K562 (cell line): ENCODE measurements at regions not wholly inside any gene's neighbourhood (a gene's known extent, or its start where the extent isn't known, plus 50 kb on each side); places are given as distances from the start of the nearest gene placed in this dataset.

Experiments
- ATAC-seq: fragments of 200-7000 bp; cut with Tn5 transposase; 3 replicates; pipeline ENCODE4 v1.9.1; 2020; ENCODE audit warnings: moderate library complexity
- BruUV-seq: library from RNA; stranded (reverse); fragments of 400-500 nt; replicated peaks from 2 replicates; lab custom pipeline; 2021; lab: Mats Ljungman, UMichigan
- CTCF ChIA-PET: fragments of 300-600 bp; formaldehyde crosslinking; extraction: SDS; loops from one replicate; lab custom pipeline; 2021; ENCODE audit warnings: low intra/inter-chr PET ratio; lab: Yijun Ruan, JAX
- POLR2A ChIA-PET: fragments of 300-600, 350-650 bp; sonication (Branson Sonifier 250); formaldehyde crosslinking; extraction: SDS; loops from one replicate; lab custom pipeline; 2021; ENCODE audit warnings: antibody characterized with exemption, inconsistent platforms; lab: Yijun Ruan, JAX
- DNase-seq, 4 experiments: peaks; one replicate each; pipeline versions ENCODE4 v3.0.0 to v3.0.0-alpha.2; 2011 to 2018; ENCODE audit warnings: low spot score in 3 of 4, mixed read lengths in 3 of 4; ENCODE audit errors: extremely low read depth in 1 of 4
- FAIRE-seq: peaks from 2 replicates; lab custom pipeline; 2011; peaks lifted over from hg19 to GRCh38; lab: Jason Lieb, UNC
- H2AFZ ChIP-seq: 2 replicates; pipeline ENCODE4 v1.6.0; 2011; ENCODE audit warnings: low read depth, low read length, control low read depth, inconsistent platforms
- H3K27ac ChIP-seq: fragments of 200-600 bp; 3 replicates; pipeline ENCODE4 v1.8.0; 2011; ENCODE audit warnings: low read depth, mild to moderate bottlenecking, control low read depth, inconsistent platforms, low read length, moderate library complexity, mixed read lengths; ENCODE audit errors: extremely low read depth
- H3K27me3 ChIP-seq, 2 experiments: fragments of 300-600 bp in 1 of 2; 2 replicates in 1 of 2; 3 replicates in 1 of 2; pipeline versions ENCODE4 v1.6.0 to v1.8.0; 2011; ENCODE audit warnings: inconsistent platforms in 2 of 2, low read length in 2 of 2, mild to moderate bottlenecking in 1 of 2, mixed read lengths in 1 of 2, moderate library complexity in 1 of 2; ENCODE audit not compliant: control insufficient read depth in 2 of 2, insufficient read depth in 2 of 2
- H3K36me3 ChIP-seq: fragments of 300-600 bp; 3 replicates; pipeline ENCODE4 v1.8.0; 2011; ENCODE audit warnings: mild to moderate bottlenecking, low read length, inconsistent platforms; ENCODE audit not compliant: control insufficient read depth, insufficient read depth
- H3K4me1 ChIP-seq, 2 experiments: fragments of 200-600 bp in 1 of 2; replicated peaks in 1 of 2; 2 replicates in 1 of 2; 3 replicates in 1 of 2; pipeline versions ENCODE4 v1.5.1 to v1.8.0; 2011; ENCODE audit warnings: inconsistent platforms in 2 of 2, low read length in 2 of 2, mild to moderate bottlenecking in 1 of 2, mixed read lengths in 1 of 2, moderate library complexity in 1 of 2; ENCODE audit not compliant: control insufficient read depth in 2 of 2, insufficient read depth in 2 of 2
- H3K4me2 ChIP-seq: 2 replicates; pipeline ENCODE4 v1.6.1; 2011; ENCODE audit warnings: low read length, control low read depth, inconsistent platforms, mixed read lengths; ENCODE audit not compliant: insufficient read depth
- H3K4me3 ChIP-seq: fragments of 200-600 bp; sonication (generic), shearing (Covaris generic); 2 replicates; pipeline ENCODE4 v1.5.1; 2016; ENCODE audit warnings: control low read depth, inconsistent platforms
- H3K79me2 ChIP-seq: fragments of 200-600 bp; 3 replicates; pipeline ENCODE4 v1.8.0; 2011; ENCODE audit warnings: low read length, inconsistent platforms; ENCODE audit not compliant: control insufficient read depth, insufficient read depth
- H3K9ac ChIP-seq, 2 experiments: 2 replicates each; pipeline versions ENCODE4 v1.6.0 to v1.6.1; 2011; ENCODE audit warnings: low read depth in 2 of 2, low read length in 2 of 2, control low read depth in 1 of 2, inconsistent platforms in 1 of 2, mild to moderate bottlenecking in 1 of 2, mixed read lengths in 1 of 2; ENCODE audit not compliant: insufficient read depth in 1 of 2
- H3K9me1 ChIP-seq: one replicate; pipeline ENCODE4 v1.6.0; 2011; ENCODE audit warnings: inconsistent platforms, mild to moderate bottlenecking, low read length, moderate library complexity; ENCODE audit not compliant: control insufficient read depth, insufficient read depth
- H3K9me3 ChIP-seq: replicated peaks from 2 replicates; pipeline ENCODE4 v1.5.1; 2011; ENCODE audit warnings: low read depth, low read length, inconsistent platforms; ENCODE audit not compliant: control insufficient read depth, insufficient read depth
- H4K20me1 ChIP-seq: replicated peaks from 2 replicates; pipeline ENCODE4 v1.6.1; 2011; ENCODE audit warnings: low read length, inconsistent platforms, mixed read lengths; ENCODE audit not compliant: control insufficient read depth, insufficient read depth
- CBX3 ChIP-seq, 2 experiments: IDR thresholded peaks; 1 replicate in 1 of 2; 2 replicates in 1 of 2; pipeline ENCODE4 v1.6.1; 2012; ENCODE audit warnings: inconsistent platforms in 2 of 2, low read length in 2 of 2, borderline replicate concordance in 1 of 2, control low read depth in 1 of 2
- CREB1 ChIP-seq, 2 experiments: sonication (generic) in 1 of 2; formaldehyde crosslinking in 1 of 2; IDR thresholded peaks; 2 replicates each; pipeline versions ENCODE4 v1.6.1 to v1.8.0; 2012 to 2022; ENCODE audit warnings: inconsistent platforms in 1 of 2, mild to moderate bottlenecking in 1 of 2, missing genetic modification reagents in 1 of 2, moderate library complexity in 1 of 2
- FOXP1 ChIP-seq: sonication (generic); formaldehyde crosslinking; IDR thresholded peaks from 2 replicates; pipeline ENCODE4 v1.8.0; 2022; ENCODE audit warnings: mild to moderate bottlenecking, missing genetic modification reagents
- GABPB2 ChIP-seq: fragments of 250-450 bp; sonication (Bioruptor Pico); conservative IDR thresholded peaks from 2 replicates; pipeline ENCODE4 v1.5.1; 2021; ENCODE audit warnings: mild to moderate bottlenecking
- GTF2A2 ChIP-seq: IDR thresholded peaks from 2 replicates; pipeline ENCODE4 v1.6.1; 2016; ENCODE audit warnings: mild to moderate bottlenecking, missing genetic modification characterization, missing compliant biosample characterization
- HNRNPUL1 ChIP-seq: fragments of 200-400 bp; formaldehyde crosslinking; IDR thresholded peaks from 2 replicates; pipeline ENCODE4 v1.6.1; 2017; ENCODE audit warnings: low read length
- KHSRP ChIP-seq: fragments of 450-650 bp; IDR thresholded peaks from 2 replicates; pipeline ENCODE4 v1.6.1; 2017
- MAFF ChIP-seq: IDR thresholded peaks from 2 replicates; pipeline ENCODE4 v1.6.1; 2012; ENCODE audit warnings: low read length, improper control_type of control experiment
- NR2C2 ChIP-seq, 2 experiments: fragments of 200-800 bp in 1 of 2; sonication (Bioruptor generic) in 1 of 2; sonication (generic) in 1 of 2; formaldehyde crosslinking in 1 of 2; IDR thresholded peaks; 2 replicates each; pipeline versions ENCODE4 v1.6.1 to v1.8.0; 2016 to 2022; ENCODE audit warnings: mild to moderate bottlenecking in 1 of 2, missing compliant biosample characterization in 1 of 2, missing genetic modification characterization in 1 of 2, missing genetic modification reagents in 1 of 2
- RBM25 ChIP-seq: fragments of 200-400 bp; formaldehyde crosslinking; IDR thresholded peaks from 2 replicates; pipeline ENCODE4 v1.6.1; 2018; ENCODE audit warnings: low read length, low read depth, moderate library complexity; ENCODE audit not compliant: severe bottlenecking
- ZZZ3 ChIP-seq: fragments of 450-650 bp; IDR thresholded peaks from 2 replicates; pipeline ENCODE4 v1.6.1; 2016; ENCODE audit warnings: antibody characterized with exemption, mild to moderate bottlenecking, moderate library complexity
- WGBS: fragments of 100-300 bp; shearing (Covaris generic); methylation state at CpG from one replicate; pipeline ENCODE4 v1.1.6; 2016; ENCODE audit warnings: low coverage, mixed read lengths; ENCODE audit not compliant: insufficient coverage; ENCODE audit errors: missing lambda C conversion rate; 5-methylcytosine and 5-hydroxymethylcytosine counted together
- in situ Hi-C: fragments of 300-500 bp; cut with MboI; formaldehyde crosslinking; loops from 4 replicates; pipeline ENCODE4 v1.15.0; 2018; ENCODE audit warnings: inconsistent platforms, mixed read lengths
- intact Hi-C: fragments of 100-400 bp; cut with micrococcal nuclease; formaldehyde crosslinking; loops from 2 replicates; pipeline ENCODE4 v1.14.2; 2022
- TF ChIP-seq, protein P1 (sequence below): sonication (generic); IDR thresholded peaks from 2 replicates; pipeline ENCODE4 v1.6.1; 2016
- TF ChIP-seq, protein P2 (sequence below): sonication (generic); formaldehyde crosslinking; IDR thresholded peaks from 2 replicates; pipeline ENCODE4 v1.9.0; 2022; ENCODE audit warnings: mild to moderate bottlenecking, missing genetic modification reagents

DNA sequence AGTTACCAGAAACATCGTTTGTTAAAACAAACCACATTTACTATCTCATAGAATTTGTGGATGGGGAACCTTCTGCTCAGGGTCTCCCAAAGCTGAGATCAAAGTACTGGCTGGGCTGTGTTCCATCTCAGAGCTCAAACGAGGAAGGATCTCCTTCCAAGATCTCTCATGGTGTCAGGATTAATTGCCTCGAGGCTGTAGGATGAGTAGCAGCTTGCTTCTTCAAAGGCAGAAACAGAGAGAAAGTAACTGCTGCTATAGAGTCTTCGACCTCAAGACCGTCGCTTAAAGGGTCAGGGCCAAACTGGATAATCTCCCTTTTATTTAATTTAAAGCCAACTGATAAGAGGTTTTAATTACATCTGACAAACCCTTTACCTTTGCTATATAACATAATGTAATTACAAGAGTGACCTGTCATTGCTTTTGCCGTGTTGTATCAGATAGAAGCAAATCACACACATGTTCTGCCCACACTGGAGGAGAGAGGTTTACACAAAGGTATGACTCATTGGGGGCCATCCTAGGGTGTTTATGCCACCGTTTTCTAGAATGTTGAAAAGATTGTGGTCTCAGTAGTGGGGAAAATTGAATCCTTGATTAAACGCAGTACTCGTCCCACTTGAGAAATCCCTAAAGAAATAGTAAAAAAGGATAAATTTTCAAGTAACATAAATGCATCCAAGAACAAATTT is 868.8 kb upstream of the TMEM132C start (continued):
- TF ChIP-seq MAFF = no peak

DNA sequence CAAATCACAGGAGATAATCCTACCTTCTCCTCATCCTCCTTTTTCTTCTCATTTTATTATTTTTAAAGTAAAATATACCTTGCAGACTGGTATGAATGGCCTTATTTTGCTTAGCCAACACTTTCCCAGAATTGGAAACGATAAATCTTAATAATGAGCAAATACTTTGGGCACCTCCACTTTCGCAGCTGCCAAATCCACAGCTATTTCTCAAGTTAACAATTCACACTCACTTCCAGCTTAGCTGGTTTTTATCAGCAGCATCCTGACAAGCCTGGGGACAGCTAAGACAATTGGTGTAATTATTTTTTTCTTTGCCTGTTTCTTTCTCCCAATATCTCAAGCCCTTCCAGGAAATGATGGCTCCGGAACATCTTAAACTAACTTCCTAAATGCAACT is 867.5 kb upstream of the TMEM132C start:
- no peaks in the 10 kb centered on the region for H3K27me3 ChIP-seq
- no peak overlapping the region for H3K4me2 ChIP-seq
- BruUV-seq = no TSS peak
- intact Hi-C loops = no loop called here
- H3K4me3 ChIP-seq = no peak overlapping the region
- CTCF ChIA-PET = no interaction called here
- no peaks in the 10 kb centered on the region for H3K9me1 ChIP-seq
- H3K27ac ChIP-seq = no peak overlapping the region
- no peaks in the 10 kb centered on the region for H3K9me3 ChIP-seq
- no peaks in the 10 kb centered on the region for H3K4me1 ChIP-seq
- ATAC-seq (no peak), FAIRE-seq (no peak), DNase-seq (no peak)
- no peaks in the 10 kb centered on the region for H3K79me2 ChIP-seq
- H2AFZ ChIP-seq = no peak overlapping the region
- no peaks in the 10 kb centered on the region for H4K20me1 ChIP-seq
- WGBS = 0% methylated on average over 3 of the region's 3 CpGs
- no peaks in the 10 kb centered on the region for H3K36me3 ChIP-seq
- H3K9ac ChIP-seq = no peak overlapping the region
- POLR2A ChIA-PET = no interaction called here
- no peak for TF ChIP-seq CBX3 (IDR thresholded peaks at IDR 0.05; ENCODE audit: borderline replicate concordance in 1 of 2, low read length in 2 of 2)
- in situ Hi-C loops = loop anchor here (25.0 kb wide), 1 partner anchor 1337 kb away; no protein-coding TSS in a partner anchor

DNA sequence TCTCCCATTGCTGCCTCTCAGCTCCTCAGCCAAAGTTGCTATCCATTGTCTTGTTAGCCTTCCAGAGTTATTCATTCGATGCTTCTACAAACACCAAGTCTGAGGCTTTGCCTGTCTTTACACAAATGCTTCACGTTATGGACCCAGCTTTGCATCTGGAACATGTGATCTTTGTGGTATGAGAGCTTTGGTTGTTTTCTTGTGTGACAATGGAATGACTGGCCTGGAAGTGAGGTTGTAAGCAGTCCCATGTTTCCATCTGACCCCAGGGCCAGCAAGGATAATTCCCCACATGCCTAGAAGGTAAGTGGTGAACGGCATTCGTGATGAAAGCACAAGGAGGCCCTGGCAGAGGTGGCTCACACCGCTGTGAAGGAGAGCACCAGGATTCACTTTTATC is 866.7 kb upstream of the TMEM132C start:
- 1% methylated on average over 5 of the region's 5 CpGs for WGBS
- no peak overlapping the region for H3K4me3 ChIP-seq
- BruUV-seq = no TSS peak
- no peaks in the 10 kb centered on the region for H4K20me1 ChIP-seq
- H2AFZ ChIP-seq = no peak overlapping the region
- H3K4me2 ChIP-seq = no peak overlapping the region
- FAIRE-seq = no peak
- H3K4me1 ChIP-seq = no peaks in the 10 kb centered on the region
- H3K9me1 ChIP-seq = no peaks in the 10 kb centered on the region
- no peaks in the 10 kb centered on the region for H3K9me3 ChIP-seq
- in situ Hi-C loops = no loop called here
- no peak overlapping the region for H3K9ac ChIP-seq
- H3K27ac ChIP-seq = no peak overlapping the region
- no peaks in the 10 kb centered on the region for H3K79me2 ChIP-seq
- no peaks in the 10 kb centered on the region for H3K36me3 ChIP-seq
- CTCF ChIA-PET = no interaction called here
- POLR2A ChIA-PET = no interaction called here
- intact Hi-C loops = no loop called here
- H3K27me3 ChIP-seq = no peaks in the 10 kb centered on the region
- ATAC-seq = no peak
- DNase-seq = no peak
- TF ChIP-seq GTF2A2 (no peak), RBM25 (no peak), KHSRP (no peak), FOXP1 (CRISPR knock-in tag) (no peak), CREB1 (IDR thresholded peaks at IDR 0.05) (no peak), CREB1 (CRISPR knock-in tag; IDR thresholded peaks at IDR 0.05) (no peak), GABPB2 (CRISPR knock-in tag) (no peak), NR2C2 (CRISPR knock-in tag; IDR thresholded peaks at IDR 0.05) (no peak), NR2C2 (tag; IDR thresholded peaks at IDR 0.05) (no peak), ZZZ3 (no peak), HNRNPUL1 (no peak)
- TF ChIP-seq, protein P1, sequence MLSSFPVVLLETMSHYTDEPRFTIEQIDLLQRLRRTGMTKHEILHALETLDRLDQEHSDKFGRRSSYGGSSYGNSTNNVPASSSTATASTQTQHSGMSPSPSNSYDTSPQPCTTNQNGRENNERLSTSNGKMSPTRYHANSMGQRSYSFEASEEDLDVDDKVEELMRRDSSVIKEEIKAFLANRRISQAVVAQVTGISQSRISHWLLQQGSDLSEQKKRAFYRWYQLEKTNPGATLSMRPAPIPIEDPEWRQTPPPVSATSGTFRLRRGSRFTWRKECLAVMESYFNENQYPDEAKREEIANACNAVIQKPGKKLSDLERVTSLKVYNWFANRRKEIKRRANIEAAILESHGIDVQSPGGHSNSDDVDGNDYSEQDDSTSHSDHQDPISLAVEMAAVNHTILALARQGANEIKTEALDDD = no peak
- TF ChIP-seq, protein P2, sequence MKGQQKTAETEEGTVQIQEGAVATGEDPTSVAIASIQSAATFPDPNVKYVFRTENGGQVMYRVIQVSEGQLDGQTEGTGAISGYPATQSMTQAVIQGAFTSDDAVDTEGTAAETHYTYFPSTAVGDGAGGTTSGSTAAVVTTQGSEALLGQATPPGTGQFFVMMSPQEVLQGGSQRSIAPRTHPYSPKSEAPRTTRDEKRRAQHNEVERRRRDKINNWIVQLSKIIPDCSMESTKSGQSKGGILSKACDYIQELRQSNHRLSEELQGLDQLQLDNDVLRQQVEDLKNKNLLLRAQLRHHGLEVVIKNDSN (CRISPR knock-in tag) = no peak
